Hepatocyte (in vitro differentiated cells): ENCODE measurements at regions not wholly inside any gene's neighbourhood (a gene's known extent, or its start where the extent isn't known, plus 50 kb on each side); places are given as distances from the start of the nearest gene placed in this dataset.

Experiments used
- DNase-seq: peaks from one replicate; pipeline ENCODE4 v3.0.0-alpha.2; 2016; ENCODE audit warnings: low spot score
- H2AFZ ChIP-seq: fragments of 200-600 bp; sonication (generic); 2 replicates; pipeline ENCODE4 v1.6.0; 2016; ENCODE audit warnings: antibody characterized with exemption, mild to moderate bottlenecking
- H3K27ac ChIP-seq: fragments of 200-600 bp; sonication (generic); 2 replicates; pipeline ENCODE4 v1.5.1; 2016; ENCODE audit warnings: mild to moderate bottlenecking
- H3K27me3 ChIP-seq: fragments of 200-600 bp; sonication (generic); 2 replicates; pipeline ENCODE4 v1.6.1; 2016
- H3K36me3 ChIP-seq: fragments of 200-600 bp; sonication (generic); replicated peaks from 2 replicates; pipeline ENCODE4 v1.5.1; 2016; ENCODE audit warnings: low read depth; ENCODE audit not compliant: insufficient read depth
- H3K4me1 ChIP-seq: fragments of 200-600 bp; sonication (generic); 2 replicates; pipeline ENCODE4 v1.5.1; 2016; ENCODE audit warnings: mild to moderate bottlenecking, moderate library complexity; ENCODE audit not compliant: insufficient read depth
- H3K4me2 ChIP-seq: fragments of 200-600 bp; sonication (generic); 2 replicates; pipeline ENCODE4 v1.6.0; 2016
- H3K4me3 ChIP-seq: fragments of 200-600 bp; sonication (generic); 2 replicates; pipeline ENCODE4 v1.5.1; 2016; ENCODE audit warnings: mild to moderate bottlenecking
- H3K79me2 ChIP-seq: fragments of 200-600 bp; sonication (generic); 2 replicates; pipeline ENCODE4 v1.6.0; 2017; ENCODE audit warnings: mild to moderate bottlenecking
- H3K9me2 ChIP-seq: fragments of 200-600 bp; sonication (generic); replicated peaks from 2 replicates; pipeline ENCODE4 v1.6.0; 2017; ENCODE audit warnings: mild to moderate bottlenecking; ENCODE audit not compliant: insufficient read depth
- H3K9me3 ChIP-seq: fragments of 200-600 bp; sonication (generic); 2 replicates; pipeline ENCODE4 v1.5.1; 2016; ENCODE audit warnings: low read depth, mild to moderate bottlenecking
- H4K20me1 ChIP-seq: fragments of 200-600 bp; sonication (generic); 2 replicates; pipeline ENCODE4 v1.6.0; 2016; ENCODE audit warnings: mild to moderate bottlenecking; ENCODE audit not compliant: insufficient read depth, poor library complexity, severe bottlenecking
- EZH2 ChIP-seq: fragments of 200-600 bp; sonication (generic); IDR thresholded peaks from 2 replicates; pipeline ENCODE4 v1.6.1; 2016; ENCODE audit warnings: antibody characterized with exemption, mild to moderate bottlenecking, borderline replicate concordance
- EZH2phosphoT487 ChIP-seq: fragments of 200-600 bp; sonication (generic); IDR thresholded peaks from one replicate; pipeline ENCODE4 v1.6.1; 2018; ENCODE audit warnings: antibody characterized with exemption, mild to moderate bottlenecking, low read depth, moderate library complexity; ENCODE audit not compliant: unreplicated experiment, severe bottlenecking
- WGBS: methylation state at CpG from one replicate; pipeline ENCODE4 v1.1.6; 2016; ENCODE audit warnings: low lambda C conversion rate; ENCODE audit errors: missing lambda C conversion rate; 5-methylcytosine and 5-hydroxymethylcytosine counted together
- TF ChIP-seq, protein P1 (sequence below): fragments of 200-600 bp; sonication (generic); IDR thresholded peaks from 2 replicates; pipeline ENCODE4 v1.5.1; 2016; ENCODE audit warnings: antibody characterized with exemption, mild to moderate bottlenecking; ENCODE audit not compliant: poor library complexity

DNA sequence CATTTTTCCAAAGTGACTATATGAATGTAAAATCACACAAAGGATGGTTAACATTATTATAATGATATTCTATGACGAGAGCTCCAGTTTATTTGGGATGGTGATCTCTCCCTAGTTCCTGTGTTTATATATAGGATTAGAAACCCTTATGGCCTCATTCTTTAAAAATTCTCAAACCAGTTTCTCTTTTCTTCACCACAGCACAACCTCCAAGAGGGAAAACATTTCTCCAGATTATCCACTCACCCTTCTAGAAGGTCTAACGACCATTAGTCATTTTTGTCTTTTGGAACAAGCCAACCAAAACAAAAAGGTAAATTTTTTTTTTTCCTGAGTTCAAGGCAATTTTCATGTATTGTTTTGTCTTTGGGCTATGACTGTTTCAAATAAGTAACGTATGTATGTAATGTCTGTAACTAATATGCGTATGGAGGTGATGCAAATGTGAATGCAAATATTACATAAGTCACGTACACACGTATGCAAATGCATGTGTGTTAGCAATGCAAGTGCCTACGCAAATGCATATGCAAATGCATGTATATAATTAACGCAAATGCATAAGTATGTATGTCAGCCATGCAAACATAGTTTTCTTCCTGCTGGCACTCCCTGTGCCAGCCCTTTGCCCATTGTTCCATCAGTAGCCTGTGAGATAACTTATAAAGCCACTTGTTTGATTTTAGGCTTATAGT lies 72.5 kb upstream of the MORC3 start:
- H3K4me3 ChIP-seq, result no peak overlapping the region
- H2AFZ ChIP-seq, result no peak overlapping the region
- H3K9me2 ChIP-seq, result no peaks in the 10 kb centered on the region
- H3K9me3 ChIP-seq, result no peaks in the 10 kb centered on the region
- H3K36me3 ChIP-seq, result no peaks in the 10 kb centered on the region
- TF ChIP-seq, protein P1, sequence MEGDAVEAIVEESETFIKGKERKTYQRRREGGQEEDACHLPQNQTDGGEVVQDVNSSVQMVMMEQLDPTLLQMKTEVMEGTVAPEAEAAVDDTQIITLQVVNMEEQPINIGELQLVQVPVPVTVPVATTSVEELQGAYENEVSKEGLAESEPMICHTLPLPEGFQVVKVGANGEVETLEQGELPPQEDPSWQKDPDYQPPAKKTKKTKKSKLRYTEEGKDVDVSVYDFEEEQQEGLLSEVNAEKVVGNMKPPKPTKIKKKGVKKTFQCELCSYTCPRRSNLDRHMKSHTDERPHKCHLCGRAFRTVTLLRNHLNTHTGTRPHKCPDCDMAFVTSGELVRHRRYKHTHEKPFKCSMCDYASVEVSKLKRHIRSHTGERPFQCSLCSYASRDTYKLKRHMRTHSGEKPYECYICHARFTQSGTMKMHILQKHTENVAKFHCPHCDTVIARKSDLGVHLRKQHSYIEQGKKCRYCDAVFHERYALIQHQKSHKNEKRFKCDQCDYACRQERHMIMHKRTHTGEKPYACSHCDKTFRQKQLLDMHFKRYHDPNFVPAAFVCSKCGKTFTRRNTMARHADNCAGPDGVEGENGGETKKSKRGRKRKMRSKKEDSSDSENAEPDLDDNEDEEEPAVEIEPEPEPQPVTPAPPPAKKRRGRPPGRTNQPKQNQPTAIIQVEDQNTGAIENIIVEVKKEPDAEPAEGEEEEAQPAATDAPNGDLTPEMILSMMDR, result no peak
- TF ChIP-seq EZH2 (no peak), EZH2phosphoT487 (no peak)
- no peak overlapping the region for H3K27ac ChIP-seq
- no peaks in the 10 kb centered on the region for H3K4me1 ChIP-seq
- H4K20me1 ChIP-seq, result no peaks in the 10 kb centered on the region
- H3K27me3 ChIP-seq, result no peaks in the 10 kb centered on the region
- no peak for DNase-seq
- H3K4me2 ChIP-seq, result no peak overlapping the region
- 81% methylated on average over 8 of the region's 8 CpGs for WGBS
- no peaks in the 10 kb centered on the region for H3K79me2 ChIP-seq

DNA sequence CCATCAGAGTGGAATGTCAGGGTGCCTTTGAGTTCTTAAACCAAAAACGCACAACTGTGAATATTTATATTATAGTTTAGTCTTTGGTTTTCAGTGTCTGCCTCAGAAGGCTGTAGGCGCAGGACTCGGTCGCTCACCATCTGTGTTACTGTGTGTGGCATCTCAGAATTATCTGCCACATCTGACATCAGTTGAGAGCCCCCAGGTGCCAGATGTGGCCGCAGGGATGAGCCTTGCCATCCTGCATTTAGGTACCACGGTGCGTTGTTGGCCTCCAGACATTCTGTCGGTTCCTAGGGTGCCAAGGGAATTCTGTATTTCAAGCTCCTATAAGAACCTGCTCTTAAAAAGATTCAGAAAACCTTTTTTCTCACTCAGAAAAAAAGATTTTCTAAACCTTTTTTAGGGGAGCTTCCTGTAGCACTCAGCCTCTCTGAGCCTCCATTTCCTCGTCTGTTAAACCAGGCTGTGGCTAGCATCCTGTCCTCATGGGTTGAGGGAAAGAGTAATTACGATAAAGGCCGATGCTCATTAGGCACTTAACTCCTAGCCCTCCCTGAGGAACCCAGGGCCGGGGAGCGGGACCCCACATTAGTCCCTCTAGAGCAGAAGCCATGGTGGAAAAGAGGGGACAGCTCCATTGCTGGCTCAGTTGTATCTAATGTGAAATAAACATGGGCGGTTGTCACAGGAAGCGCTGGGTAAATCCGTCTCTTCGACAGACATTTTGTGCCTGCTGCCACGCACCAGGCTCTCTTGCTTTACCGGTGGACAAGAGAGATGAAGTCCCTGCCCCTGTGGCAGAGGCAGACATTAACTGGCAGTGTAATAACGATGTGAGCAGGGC lies 70.2 kb upstream of the MORC3 start:
- H3K4me2 ChIP-seq, result no peak overlapping the region
- no peaks in the 10 kb centered on the region for H3K36me3 ChIP-seq
- no peak overlapping the region for H2AFZ ChIP-seq
- no peak for DNase-seq
- no peaks in the 10 kb centered on the region for H3K4me1 ChIP-seq
- 91% methylated on average over 20 of the region's 20 CpGs for WGBS
- no peaks in the 10 kb centered on the region for H4K20me1 ChIP-seq
- no peaks in the 10 kb centered on the region for H3K9me3 ChIP-seq
- H3K27ac ChIP-seq, result no peak overlapping the region
- no peaks in the 10 kb centered on the region for H3K9me2 ChIP-seq
- TF ChIP-seq, protein P1, result no peak
- TF ChIP-seq EZH2, result no peak
- TF ChIP-seq EZH2phosphoT487, result no peak
- H3K79me2 ChIP-seq, result no peaks in the 10 kb centered on the region
- no peak overlapping the region for H3K4me3 ChIP-seq
- no peaks in the 10 kb centered on the region for H3K27me3 ChIP-seq

DNA sequence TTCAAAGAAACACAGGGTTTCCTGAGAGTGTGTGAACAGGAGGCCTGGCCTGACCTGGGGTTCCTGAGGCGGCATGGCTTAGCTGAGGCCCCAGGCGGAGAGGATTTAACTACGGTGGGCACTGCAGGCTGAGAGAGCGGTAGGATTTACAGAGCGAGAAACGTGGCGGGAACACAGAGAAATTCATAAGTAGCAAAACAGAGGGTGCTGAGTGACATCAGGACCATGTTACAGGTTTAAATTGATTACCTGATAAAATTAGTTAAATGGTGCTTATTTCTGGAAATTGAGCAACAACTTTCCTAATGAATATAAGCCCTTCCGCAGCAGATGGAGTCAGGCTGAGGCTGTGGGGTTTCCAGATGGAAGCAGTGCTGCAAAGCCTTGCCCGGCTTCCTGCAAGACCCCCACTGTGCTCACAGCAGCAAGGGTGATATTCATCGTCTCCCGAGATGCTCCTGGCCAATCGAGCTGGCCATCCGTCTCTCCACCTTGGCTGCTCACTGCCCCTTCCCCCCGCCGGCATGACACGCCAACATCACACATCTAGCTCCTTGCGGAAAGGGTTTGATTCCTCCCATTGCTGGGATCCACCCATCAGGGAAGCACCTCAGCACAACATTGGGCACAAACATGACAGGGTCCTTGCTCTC lies 69.4 kb upstream of the MORC3 start:
- Histone ChIP-seq H3K4me2 (no peak overlapping the region), H3K36me3 (no peaks in the 10 kb centered on the region), H3K27me3 (no peaks in the 10 kb centered on the region), H3K4me3 (no peak overlapping the region), H3K79me2 (no peaks in the 10 kb centered on the region), H4K20me1 (no peaks in the 10 kb centered on the region), H3K9me2 (no peaks in the 10 kb centered on the region), H3K27ac (no peak overlapping the region), H2AFZ (no peak overlapping the region), H3K9me3 (no peaks in the 10 kb centered on the region), H3K4me1 (no peaks in the 10 kb centered on the region)
- TF ChIP-seq EZH2phosphoT487 (no peak), EZH2 (no peak)
- TF ChIP-seq, protein P1, result no peak
- 86% methylated on average over 17 of the region's 17 CpGs for WGBS
- DNase-seq, result no peak
